GM10266 (cell line): ENCODE measurements at regions not wholly inside any gene's neighbourhood (a gene's known extent, or its start where the extent isn't known, plus 50 kb on each side); places are given as distances from the start of the nearest gene placed in this dataset.

Experiments
- DNase-seq: peaks from one replicate; pipeline ENCODE4 v3.0.0; 2012; ENCODE audit errors: extremely low spot score
- CTCF ChIP-seq: IDR thresholded peaks from 2 replicates; pipeline ENCODE4 v1.5.1; 2012; ENCODE audit warnings: mild to moderate bottlenecking, low read depth; ENCODE audit not compliant: control insufficient read depth, insufficient read depth; ENCODE audit errors: missing control alignments

GRCh38 chr9:10729213-10729612, 116.4 kb upstream of the PTPRD start:
- DNase-seq = no peak
- TF ChIP-seq CTCF = no peak

- no peak for TF ChIP-seq CTCF
Measured at GRCh38 chr9:10744669-10745068, 131.9 kb upstream of the PTPRD start.

GRCh38 chr9:10753474-10753873, 140.7 kb upstream of the PTPRD start:
- TF ChIP-seq CTCF = no peak
- no peak for DNase-seq

More at GRCh38 chr9:10744669-10745068, 131.9 kb upstream of the PTPRD start:
- no peak for DNase-seq

GRCh38 chr9:10764481-10764880, 151.7 kb upstream of the PTPRD start:
- no peak for DNase-seq
- TF ChIP-seq CTCF = no peak

- TF ChIP-seq CTCF = no peak
- no peak for DNase-seq
Measured at GRCh38 chr9:10773136-10773535, 160.3 kb upstream of the PTPRD start.

- no peak for DNase-seq
Measured at GRCh38 chr9:10774051-10774450, 161.2 kb upstream of the PTPRD start.

GRCh38 chr9:10785255-10785654, 172.5 kb upstream of the PTPRD start:
- no peak for TF ChIP-seq CTCF
- no peak for DNase-seq

More at GRCh38 chr9:10774051-10774450, 161.2 kb upstream of the PTPRD start:
- no peak for TF ChIP-seq CTCF

GRCh38 chr9:10793306-10793705, 180.5 kb upstream of the PTPRD start:
- DNase-seq = no peak
- TF ChIP-seq CTCF = no peak
